Adipocyte (in vitro differentiated cells): ENCODE measurements at regions not wholly inside any gene's neighbourhood (a gene's known extent, or its start where the extent isn't known, plus 50 kb on each side); places are given as distances from the start of the nearest gene placed in this dataset.
"Not testable (repeated sequence)": the region's sequence is repeated elsewhere in the genome, so short reads cannot be mapped to it uniquely, and the experiment has no call there.

ENCODE experiments used
- DNase-seq: peaks from one replicate; pipeline ENCODE4 v3.0.0-alpha.2; 2015; ENCODE audit warnings: low read depth
- H3K27me3 ChIP-seq: replicated peaks from 2 replicates; pipeline ENCODE4 v1.7.0; 2013; ENCODE audit warnings: mild to moderate bottlenecking, low read length, moderate library complexity; ENCODE audit not compliant: control insufficient read depth, insufficient read depth
- H3K36me3 ChIP-seq: 2 replicates; pipeline ENCODE4 v1.7.0; 2013; ENCODE audit warnings: low read length, mild to moderate bottlenecking, moderate library complexity; ENCODE audit not compliant: control insufficient read depth, insufficient read depth, severe bottlenecking
- H3K4me1 ChIP-seq: 2 replicates; pipeline ENCODE4 v1.7.0; 2013; ENCODE audit warnings: mild to moderate bottlenecking, low read length, moderate library complexity; ENCODE audit not compliant: control insufficient read depth, insufficient read depth
- H3K4me3 ChIP-seq: 2 replicates; pipeline ENCODE4 v1.7.0; 2013; ENCODE audit warnings: mild to moderate bottlenecking, low read length, moderate library complexity
- H3K9ac ChIP-seq: 2 replicates; pipeline ENCODE4 v1.7.0; 2013; ENCODE audit warnings: mild to moderate bottlenecking, low read length, moderate library complexity
- H3K9me3 ChIP-seq: 2 replicates; pipeline ENCODE4 v1.7.0; 2013; ENCODE audit warnings: mild to moderate bottlenecking, low read length, moderate library complexity; ENCODE audit not compliant: control insufficient read depth

DNA sequence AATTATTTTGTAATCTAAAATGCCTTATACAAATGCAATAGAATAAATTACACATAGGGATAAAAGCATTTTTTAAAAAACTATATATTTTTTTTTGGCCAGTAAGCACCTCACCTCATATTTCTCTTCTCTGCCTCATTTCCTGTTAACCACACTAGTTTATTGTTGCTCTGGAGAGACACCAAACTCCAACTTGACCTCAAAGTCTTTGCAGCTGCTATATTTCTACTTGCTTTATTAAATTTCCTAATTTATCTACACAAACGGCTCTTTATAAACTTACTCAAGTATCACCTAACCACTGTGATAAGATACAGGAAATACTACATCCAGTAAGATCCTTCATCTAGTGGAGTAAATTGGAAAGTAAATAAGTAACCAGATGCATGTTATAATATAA, 622.3 kb downstream of the C12orf50 start:
- no peak overlapping the region for H3K4me3 ChIP-seq
- DNase-seq: no peak
- H3K9ac ChIP-seq: no peak overlapping the region
- H3K4me1 ChIP-seq: peaks cover 2% of the 10 kb centered on the region
- no peaks in the 10 kb centered on the region for H3K9me3 ChIP-seq
- no peaks in the 10 kb centered on the region for H3K36me3 ChIP-seq
- no peaks in the 10 kb centered on the region for H3K27me3 ChIP-seq

DNA sequence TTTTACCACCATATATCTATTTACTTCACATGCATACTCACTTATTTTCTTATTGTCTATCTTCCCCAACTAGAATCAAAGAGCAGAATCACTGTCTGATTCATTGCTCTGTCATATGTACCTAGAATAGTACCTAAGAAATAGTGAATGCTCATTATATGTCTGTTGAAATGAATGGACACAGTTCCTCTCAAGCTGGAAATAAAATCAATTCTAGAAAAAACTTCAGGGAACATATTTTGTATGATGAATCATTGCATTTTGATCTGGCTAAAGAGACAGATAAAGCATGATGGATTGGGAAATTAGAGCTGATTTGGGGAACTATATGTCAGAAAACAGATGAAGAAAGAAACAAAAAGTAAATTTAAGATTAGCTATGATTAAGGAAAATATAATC, 623.3 kb downstream of the C12orf50 start:
- Histone ChIP-seq H3K9me3 (no peaks in the 10 kb centered on the region), H3K36me3 (no peaks in the 10 kb centered on the region), H3K27me3 (no peaks in the 10 kb centered on the region), H3K4me1 (peaks cover 2% of the 10 kb centered on the region), H3K4me3 (no peak overlapping the region), H3K9ac (no peak overlapping the region)
- peak; percentile 47 for DNase-seq

DNA sequence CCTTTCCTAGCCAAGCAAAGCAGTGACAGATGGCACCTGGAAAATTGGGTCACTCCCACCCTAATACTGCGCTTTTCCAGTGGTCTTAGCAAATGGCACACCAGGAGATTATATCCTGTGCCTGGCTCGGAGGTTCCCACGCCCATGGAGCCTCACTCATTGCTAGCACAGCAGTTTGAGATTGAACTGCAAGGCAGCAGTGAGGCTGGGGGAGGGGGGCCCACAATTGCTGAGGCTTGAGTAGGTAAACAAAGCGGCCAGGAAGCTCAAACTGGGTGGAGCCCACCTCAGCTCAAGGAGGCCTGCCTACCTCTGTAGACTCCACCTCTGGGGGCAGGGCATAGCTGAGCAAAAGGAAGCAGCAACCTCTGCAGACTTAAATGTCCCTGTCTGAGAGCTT, 635.0 kb downstream of the C12orf50 start:
- H3K9me3 ChIP-seq, DNase-seq, H3K4me1 ChIP-seq, H3K27me3 ChIP-seq, H3K36me3 ChIP-seq, H3K9ac ChIP-seq, H3K4me3 ChIP-seq: not testable (repeated sequence)

DNA sequence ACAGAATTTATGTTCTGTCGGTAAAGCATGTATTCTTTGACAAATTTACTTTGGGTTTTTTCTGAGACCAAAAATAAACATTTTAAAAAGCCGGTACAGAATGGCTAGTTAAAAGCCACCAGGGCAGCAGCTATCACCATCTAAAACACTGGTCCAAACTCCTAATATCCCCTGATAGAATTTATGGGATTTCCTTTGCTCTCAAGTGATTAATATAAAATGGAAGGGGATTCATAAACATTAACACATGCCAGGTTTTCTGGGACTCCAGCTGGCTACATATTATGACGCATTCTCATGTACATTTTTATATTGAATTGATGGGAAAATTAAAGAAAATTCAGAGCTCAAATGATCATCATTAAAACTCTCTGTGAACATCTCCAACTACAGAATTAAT, 640.8 kb downstream of the C12orf50 start:
- Histone ChIP-seq H3K4me3 (no peak overlapping the region), H3K9ac (no peak overlapping the region), H3K27me3 (no peaks in the 10 kb centered on the region), H3K36me3 (no peaks in the 10 kb centered on the region), H3K9me3 (no peaks in the 10 kb centered on the region), H3K4me1 (no peaks in the 10 kb centered on the region)
- no peak for DNase-seq

DNA sequence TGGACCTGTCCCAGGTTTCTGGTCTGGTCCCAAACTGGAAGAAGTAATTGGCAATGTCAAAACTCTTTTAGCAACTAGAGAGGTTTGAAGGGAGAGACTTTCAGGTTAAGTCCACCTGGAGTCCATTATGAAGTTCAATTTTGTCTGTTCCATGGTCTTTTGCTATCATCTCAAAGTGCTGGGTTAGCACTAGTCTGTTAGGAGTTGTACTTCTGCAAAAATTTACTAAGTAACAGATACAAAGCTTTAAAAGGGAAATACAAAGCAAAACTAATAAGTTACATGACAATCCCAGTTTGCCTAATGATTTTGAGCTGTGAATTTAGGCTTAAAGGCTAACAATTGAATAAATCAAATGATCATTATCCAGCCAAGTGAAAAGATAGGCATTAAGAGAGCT, 643.9 kb downstream of the C12orf50 start:
- DNase-seq: no peak
- H3K4me1 ChIP-seq: no peaks in the 10 kb centered on the region
- H3K36me3 ChIP-seq: no peaks in the 10 kb centered on the region
- H3K9me3 ChIP-seq: no peaks in the 10 kb centered on the region
- H3K4me3 ChIP-seq: no peak overlapping the region
- H3K27me3 ChIP-seq: no peaks in the 10 kb centered on the region
- H3K9ac ChIP-seq: no peak overlapping the region

DNA sequence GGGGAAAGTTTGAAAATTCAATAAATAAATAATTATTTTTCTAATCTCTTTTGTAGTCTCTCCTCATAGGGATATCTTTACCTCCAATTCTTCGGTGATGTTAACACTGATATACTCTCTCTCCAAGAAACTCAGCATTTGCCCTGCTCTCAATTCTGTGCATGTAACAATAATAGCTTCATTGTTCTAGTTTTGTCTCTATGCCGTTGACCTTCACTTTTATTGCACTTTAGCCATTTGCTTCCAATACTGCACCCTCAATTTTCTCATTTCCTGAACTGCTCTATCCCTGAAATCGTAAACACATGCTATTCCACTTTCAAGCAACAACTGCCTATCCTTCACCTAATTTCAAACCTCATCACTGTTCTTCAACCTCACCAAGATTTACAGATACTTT, 645.0 kb downstream of the C12orf50 start:
- H3K9ac ChIP-seq: no peak overlapping the region
- DNase-seq: no peak
- no peaks in the 10 kb centered on the region for H3K4me1 ChIP-seq
- no peak overlapping the region for H3K4me3 ChIP-seq
- no peaks in the 10 kb centered on the region for H3K27me3 ChIP-seq
- no peaks in the 10 kb centered on the region for H3K36me3 ChIP-seq
- H3K9me3 ChIP-seq: no peaks in the 10 kb centered on the region

DNA sequence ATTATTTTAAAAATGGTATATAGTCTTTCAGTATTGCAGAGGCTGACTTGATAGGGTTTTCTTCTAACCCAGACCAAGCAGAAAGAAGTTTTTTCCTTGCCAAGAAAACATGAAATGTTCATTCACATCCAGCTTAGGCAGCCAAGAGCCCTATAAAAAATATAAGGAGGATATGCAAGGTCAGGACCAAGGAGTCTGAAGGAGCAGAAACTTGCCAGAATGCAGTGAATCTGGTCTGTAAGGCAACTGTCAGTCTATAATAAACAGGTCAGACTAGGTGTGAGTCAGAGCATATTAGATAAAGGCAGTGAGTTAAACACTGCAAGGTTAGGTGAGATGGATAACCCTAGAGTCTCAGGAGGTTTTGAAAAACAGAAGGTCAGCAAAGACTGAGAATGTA, 645.5 kb downstream of the C12orf50 start:
- no peak overlapping the region for H3K4me3 ChIP-seq
- H3K9me3 ChIP-seq: no peaks in the 10 kb centered on the region
- no peak for DNase-seq
- H3K27me3 ChIP-seq: no peaks in the 10 kb centered on the region
- H3K9ac ChIP-seq: no peak overlapping the region
- no peaks in the 10 kb centered on the region for H3K36me3 ChIP-seq
- H3K4me1 ChIP-seq: no peaks in the 10 kb centered on the region

DNA sequence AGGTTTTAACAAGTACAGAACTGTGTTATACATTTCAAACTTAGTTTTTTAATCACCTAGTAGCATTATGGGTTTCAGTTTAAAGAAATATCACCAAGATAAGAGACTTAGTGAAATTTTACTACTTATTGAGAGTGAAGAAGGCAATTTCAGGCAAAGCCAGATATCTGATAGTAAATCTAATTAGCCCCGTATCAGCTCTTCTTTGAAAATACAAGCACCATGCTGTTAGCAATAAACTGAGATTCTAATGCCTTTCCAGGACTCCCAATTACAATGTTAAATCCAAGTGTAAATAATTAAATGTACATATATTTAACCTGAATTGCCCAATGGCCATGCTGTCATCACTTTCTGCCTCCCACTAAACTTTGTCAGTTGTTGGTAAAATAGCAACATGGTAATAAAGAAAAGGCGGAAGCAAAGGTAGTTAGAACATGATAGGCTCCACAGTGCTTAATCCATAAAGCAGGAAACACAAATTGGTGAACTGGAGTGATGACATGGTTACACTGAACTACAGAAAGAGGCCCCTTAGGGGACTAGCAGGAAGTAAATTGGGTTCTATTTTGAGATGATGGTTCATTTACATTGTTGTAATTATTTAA, 646.1 kb downstream of the C12orf50 start:
- Histone ChIP-seq H3K36me3 (no peaks in the 10 kb centered on the region), H3K27me3 (no peaks in the 10 kb centered on the region), H3K4me1 (no peaks in the 10 kb centered on the region), H3K9me3 (no peaks in the 10 kb centered on the region), H3K4me3 (no peak overlapping the region), H3K9ac (no peak overlapping the region)
- DNase-seq: no peak

DNA sequence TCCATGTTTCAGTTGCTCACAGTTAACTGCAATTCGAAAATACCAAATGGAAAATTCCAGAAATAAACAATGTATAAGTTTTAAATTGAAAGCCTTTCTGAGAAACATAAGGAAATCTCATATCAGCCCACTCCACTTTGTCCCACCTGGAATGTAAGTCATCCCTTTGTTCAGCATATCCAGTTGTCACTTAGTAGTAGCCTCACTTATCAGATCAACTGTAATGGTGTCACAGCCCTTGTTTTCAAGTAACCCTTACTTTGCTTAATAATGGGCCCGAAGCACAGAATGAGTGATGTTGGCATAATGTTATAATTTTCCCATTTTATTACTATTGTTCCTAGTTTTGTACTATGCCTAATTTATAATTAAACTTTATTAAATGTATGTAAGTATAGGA, 646.8 kb downstream of the C12orf50 start:
- no peaks in the 10 kb centered on the region for H3K27me3 ChIP-seq
- H3K36me3 ChIP-seq: no peaks in the 10 kb centered on the region
- no peaks in the 10 kb centered on the region for H3K9me3 ChIP-seq
- H3K4me1 ChIP-seq: no peaks in the 10 kb centered on the region
- DNase-seq: no peak
- H3K9ac ChIP-seq: no peak overlapping the region
- H3K4me3 ChIP-seq: no peak overlapping the region

DNA sequence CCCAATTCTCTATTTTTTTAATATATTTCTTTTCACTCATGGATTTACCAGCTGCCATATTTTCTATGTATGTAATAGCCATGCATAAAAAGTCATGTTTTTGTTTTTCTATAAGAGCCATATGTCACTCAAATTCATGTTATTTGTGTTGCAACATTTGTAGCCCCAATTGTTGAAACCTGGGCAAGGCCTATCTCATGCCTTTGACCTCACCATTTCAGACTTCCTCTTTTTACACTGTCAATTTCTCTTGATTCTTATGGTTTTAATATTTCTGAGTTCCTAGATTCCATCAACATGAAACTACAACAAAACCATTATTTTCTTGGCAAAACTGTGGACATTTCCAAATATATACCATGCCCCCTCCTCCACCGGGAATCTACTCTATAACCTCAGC, 647.5 kb downstream of the C12orf50 start:
- no peaks in the 10 kb centered on the region for H3K9me3 ChIP-seq
- DNase-seq: no peak
- H3K27me3 ChIP-seq: no peaks in the 10 kb centered on the region
- no peak overlapping the region for H3K9ac ChIP-seq
- H3K4me1 ChIP-seq: no peaks in the 10 kb centered on the region
- no peaks in the 10 kb centered on the region for H3K36me3 ChIP-seq
- H3K4me3 ChIP-seq: no peak overlapping the region

DNA sequence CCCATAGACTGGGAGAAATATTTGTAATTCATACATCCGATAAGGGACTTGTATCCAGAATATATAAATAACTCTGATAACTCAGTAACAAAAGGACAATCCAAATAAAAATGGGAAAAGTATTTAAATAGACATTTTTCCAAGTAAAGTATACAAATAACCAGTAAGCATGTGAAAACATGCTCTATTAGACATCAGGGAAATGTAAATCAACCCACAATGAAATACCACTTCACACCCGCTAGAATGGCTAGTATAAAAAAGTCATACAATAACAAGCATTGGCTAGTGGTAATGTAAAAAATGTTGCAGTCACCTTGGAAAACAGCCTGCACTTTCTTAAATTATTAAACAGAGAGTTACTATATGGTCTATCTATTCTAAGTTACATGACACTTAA, 650.7 kb downstream of the C12orf50 start:
- peaks cover 12% of the 10 kb centered on the region for H3K9me3 ChIP-seq
- no peaks in the 10 kb centered on the region for H3K27me3 ChIP-seq
- no peaks in the 10 kb centered on the region for H3K36me3 ChIP-seq
- no peak for DNase-seq
- H3K9ac ChIP-seq: no peak overlapping the region
- no peak overlapping the region for H3K4me3 ChIP-seq
- no peaks in the 10 kb centered on the region for H3K4me1 ChIP-seq

DNA sequence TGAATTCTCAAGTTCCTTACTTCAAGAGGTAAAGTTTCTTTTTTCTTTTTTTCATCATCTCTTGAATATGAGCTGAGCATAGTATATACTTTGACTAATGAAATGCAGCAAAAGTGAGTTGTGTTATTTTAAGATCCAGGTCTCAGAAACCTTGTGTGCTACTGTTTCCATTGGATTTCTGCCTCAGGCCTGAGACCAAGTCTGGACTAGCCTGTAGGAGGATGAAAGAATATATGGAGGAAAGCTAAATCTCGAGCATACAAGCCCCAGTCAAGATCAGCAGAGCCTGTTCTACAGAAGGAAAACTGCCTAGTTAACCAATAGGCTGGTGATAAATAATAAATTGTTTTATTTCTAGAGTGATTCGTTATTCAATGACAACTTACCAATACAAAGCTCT, 652.5 kb downstream of the C12orf50 start:
- H3K4me3 ChIP-seq: no peak overlapping the region
- no peaks in the 10 kb centered on the region for H3K27me3 ChIP-seq
- no peaks in the 10 kb centered on the region for H3K36me3 ChIP-seq
- DNase-seq: no peak
- H3K9me3 ChIP-seq: peaks cover 12% of the 10 kb centered on the region
- no peaks in the 10 kb centered on the region for H3K4me1 ChIP-seq
- no peak overlapping the region for H3K9ac ChIP-seq
